ENCODE measurements at regions not wholly inside any gene's neighbourhood (a gene's known extent, or its start where the extent isn't known, plus 50 kb on each side); places are given as distances from the start of the nearest gene placed in this dataset.

DNA sequence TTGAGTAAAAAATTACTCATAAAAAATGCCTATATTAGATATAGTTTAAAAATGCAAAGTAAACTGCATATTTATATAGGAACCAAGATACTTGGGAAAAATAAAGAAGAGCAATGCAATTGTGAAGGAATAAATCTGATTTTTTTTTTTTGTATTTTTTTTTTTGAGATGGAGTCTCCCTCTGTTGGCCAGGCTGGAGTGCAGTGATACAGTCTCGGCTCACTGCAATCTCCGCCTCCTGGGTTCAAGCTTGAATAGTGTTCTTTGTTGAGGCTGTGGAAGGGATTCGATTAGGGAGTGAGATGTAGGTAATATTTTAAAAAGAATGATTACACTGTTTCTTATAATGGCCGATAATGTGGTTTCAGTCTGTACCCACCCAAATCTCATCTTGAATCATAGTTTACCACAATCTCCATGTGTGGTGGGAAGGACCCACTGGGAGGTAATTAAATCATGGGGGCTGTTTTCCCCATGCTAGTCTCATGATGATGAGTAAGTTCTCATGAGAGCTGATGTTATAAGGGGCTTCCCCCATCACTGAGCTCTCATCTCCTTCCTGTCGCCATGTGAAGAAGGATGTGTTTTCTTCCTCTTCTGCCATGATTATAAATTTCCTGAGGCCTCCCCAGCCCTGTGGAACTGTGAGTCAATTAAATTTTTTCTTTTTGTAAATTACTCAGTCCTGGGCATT, 1765.9 kb downstream of the PLA2G4A start:
- Histone ChIP-seq H3K4me3 (ENCODE audit: low read length) (no peak overlapping the region), H3K9ac (ENCODE audit: low read length) (no peak overlapping the region), H3K79me2 (ENCODE audit: low read length) (no peaks in the 10 kb centered on the region), H3K4me1 (ENCODE audit: low read length) (no peaks in the 10 kb centered on the region), H3K4me2 (ENCODE audit: low read length) (no peak overlapping the region), H2AFZ (ENCODE audit: low read depth, low read length) (no peak overlapping the region), H3K9me3 (ENCODE audit: insufficient read depth, low read length) (peaks cover 10% of the 10 kb centered on the region; the same call in 1 of the 2 replicates), H3K27ac (ENCODE audit: low read length) (no peak overlapping the region), H3K36me3 (replicated peaks; ENCODE audit: low read depth, low read length) (no peaks in the 10 kb centered on the region), H4K20me1 (ENCODE audit: insufficient read depth, low read length) (no peaks in the 10 kb centered on the region), H3K27me3 (ENCODE audit: low read depth, low read length) (no peaks in the 10 kb centered on the region)
- TF ChIP-seq CTCF (IDR thresholded peaks at IDR 0.05; ENCODE audit: low read depth, low read length) (no peak), EZH2phosphoT487 (IDR thresholded peaks at IDR 0.05; ENCODE audit: low read depth) (no peak)

DNA sequence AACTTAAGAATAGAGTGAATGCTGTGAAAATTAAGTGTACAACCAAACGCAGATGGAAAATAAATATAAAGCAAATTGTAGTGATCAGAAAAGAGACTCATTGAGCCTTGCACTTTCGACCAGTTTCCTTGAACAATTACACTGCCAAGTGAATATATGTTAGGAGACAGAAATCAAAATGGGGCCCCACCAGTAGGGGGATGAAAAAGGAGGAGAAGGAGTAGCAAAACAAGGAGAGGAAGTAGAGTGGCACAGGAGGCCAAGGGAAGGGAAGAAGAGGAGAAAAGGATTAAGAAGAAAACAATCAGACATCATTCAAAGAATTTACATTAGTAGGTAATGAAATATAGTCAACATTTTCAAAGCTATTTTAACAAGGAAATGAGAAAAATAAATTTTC, 1770.6 kb downstream of the PLA2G4A start:
- Histone ChIP-seq H3K27ac (ENCODE audit: low read length) (no peak overlapping the region), H2AFZ (ENCODE audit: low read depth, low read length) (0 out of 2 replicates have a peak overlapping the region, but pooled peaks have one; percentile 4), H4K20me1 (ENCODE audit: insufficient read depth, low read length) (no peaks in the 10 kb centered on the region), H3K4me1 (ENCODE audit: low read length) (no peaks in the 10 kb centered on the region), H3K79me2 (ENCODE audit: low read length) (no peaks in the 10 kb centered on the region), H3K9me3 (ENCODE audit: insufficient read depth, low read length) (peaks cover 6% of the 10 kb centered on the region; the same call in 1 of the 2 replicates), H3K9ac (ENCODE audit: low read length) (no peak overlapping the region), H3K4me2 (ENCODE audit: low read length) (no peak overlapping the region), H3K4me3 (ENCODE audit: low read length) (no peak overlapping the region), H3K36me3 (replicated peaks; ENCODE audit: low read depth, low read length) (no peaks in the 10 kb centered on the region), H3K27me3 (ENCODE audit: low read depth, low read length) (no peaks in the 10 kb centered on the region)
- no peak for TF ChIP-seq EZH2phosphoT487 (IDR thresholded peaks at IDR 0.05; ENCODE audit: low read depth)
- no peak for TF ChIP-seq CTCF (IDR thresholded peaks at IDR 0.05; ENCODE audit: low read depth, low read length)

DNA sequence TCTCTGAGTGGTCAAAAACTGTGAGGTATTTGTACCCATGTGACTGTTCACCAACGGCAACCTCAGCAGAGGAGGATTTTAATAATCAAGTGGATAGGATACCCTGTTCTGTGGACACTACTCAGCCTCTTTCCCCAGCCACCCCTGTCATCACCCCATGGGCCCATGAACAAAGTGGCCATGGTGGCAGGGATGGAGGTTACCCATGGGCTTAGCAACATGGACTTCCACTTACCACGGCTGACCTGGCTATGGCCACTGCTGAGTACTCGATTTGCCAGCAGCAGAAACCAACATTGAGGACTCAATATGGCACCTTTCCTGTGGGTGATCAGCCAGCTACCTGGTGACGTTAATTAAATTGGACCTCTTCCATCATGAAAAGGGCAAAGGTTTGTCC, 1782.7 kb downstream of the PLA2G4A start:
- Histone ChIP-seq H3K27me3 (ENCODE audit: low read depth, low read length) (no peaks in the 10 kb centered on the region), H3K36me3 (replicated peaks; ENCODE audit: low read depth, low read length) (no peaks in the 10 kb centered on the region), H3K9ac (ENCODE audit: low read length) (no peak overlapping the region), H2AFZ (ENCODE audit: low read depth, low read length) (no peak overlapping the region), H4K20me1 (ENCODE audit: insufficient read depth, low read length) (no peaks in the 10 kb centered on the region), H3K27ac (ENCODE audit: low read length) (no peak overlapping the region), H3K79me2 (ENCODE audit: low read length) (no peaks in the 10 kb centered on the region), H3K4me1 (ENCODE audit: low read length) (no peaks in the 10 kb centered on the region), H3K4me3 (ENCODE audit: low read length) (no peak overlapping the region), H3K9me3 (ENCODE audit: insufficient read depth, low read length) (no peaks in the 10 kb centered on the region), H3K4me2 (ENCODE audit: low read length) (no peak overlapping the region)
- TF ChIP-seq EZH2phosphoT487 (IDR thresholded peaks at IDR 0.05; ENCODE audit: low read depth) (no peak), CTCF (IDR thresholded peaks at IDR 0.05; ENCODE audit: low read depth, low read length) (no peak)

GRCh38 chr1:188615321-188615720, 1786.6 kb downstream of the PLA2G4A start:
- H3K27ac ChIP-seq (ENCODE audit: low read length), result no peak overlapping the region
- no peaks in the 10 kb centered on the region for H3K9me3 ChIP-seq (ENCODE audit: insufficient read depth, low read length)
- H3K9ac ChIP-seq (ENCODE audit: low read length), result no peak overlapping the region
- H3K36me3 ChIP-seq (replicated peaks; ENCODE audit: low read depth, low read length), result no peaks in the 10 kb centered on the region
- no peaks in the 10 kb centered on the region for H3K79me2 ChIP-seq (ENCODE audit: low read length)
- H2AFZ ChIP-seq (ENCODE audit: low read depth, low read length), result no peak overlapping the region
- TF ChIP-seq CTCF (IDR thresholded peaks at IDR 0.05; ENCODE audit: low read depth, low read length), result no peak
- H3K4me1 ChIP-seq (ENCODE audit: low read length), result no peaks in the 10 kb centered on the region
- H4K20me1 ChIP-seq (ENCODE audit: insufficient read depth, low read length), result no peaks in the 10 kb centered on the region
- no peaks in the 10 kb centered on the region for H3K27me3 ChIP-seq (ENCODE audit: low read depth, low read length)
- H3K4me3 ChIP-seq (ENCODE audit: low read length), result no peak overlapping the region
- H3K4me2 ChIP-seq (ENCODE audit: low read length), result no peak overlapping the region

Data from OCI-LY3 (cell line).